ENCODE measurements at regions not wholly inside any gene's neighbourhood (a gene's known extent, or its start where the extent isn't known, plus 50 kb on each side); places are given as distances from the start of the nearest gene placed in this dataset.
"Not testable (repeated sequence)": the region's sequence is repeated elsewhere in the genome, so short reads cannot be mapped to it uniquely, and the experiment has no call there.

- no peak for ATAC-seq (replicated peaks in 6 of 8)
- 20 to 100% (median 84%) methylated on average over 1 to 2 of the region's 2 CpGs for WGBS, 10 experiments
- in situ Hi-C loops (cut with MboI; ENCODE audit: low pct_unique_long_range_greater_than_20kb in 2 of 9, low sequenced_read_pairs in 9 of 9, unreplicated experiment in 9 of 9) = no loop called here
Measured at GRCh38 chr10:63675171-63675570, 154.0 kb downstream of the REEP3 start.

GRCh38 chr10:63677001-63677400 is 155.8 kb downstream of the REEP3 start:
- Histone ChIP-seq H3K4me3 (no peak overlapping the region), H3K4me1 (replicated peaks in 1 of 2) (no peaks in the 10 kb centered on the region), H3K27ac (no peak overlapping the region)
- 13 to 83% (median 75%) methylated on average over 1 to 2 of the region's 2 CpGs; no CpG with 5 or more reads in 1 of the 10 experiments for WGBS, 10 experiments
- in situ Hi-C loops (cut with MboI; ENCODE audit: low pct_unique_long_range_greater_than_20kb in 2 of 9, low sequenced_read_pairs in 9 of 9, unreplicated experiment in 9 of 9) = no loop called here
- ATAC-seq (replicated peaks in 6 of 8) = no peak

More at GRCh38 chr10:63675171-63675570, 154.0 kb downstream of the REEP3 start:
- H3K4me1 ChIP-seq (replicated peaks in 1 of 2) = peaks cover 9 to 13% of the 10 kb centered on the region in 2 donors
- no peak overlapping the region for H3K4me3 ChIP-seq
- H3K27ac ChIP-seq = no peak overlapping the region

GRCh38 chr10:63680545-63680944 is 159.3 kb downstream of the REEP3 start:
- ATAC-seq (replicated peaks in 6 of 8); H3K27ac ChIP-seq; H3K4me3 ChIP-seq; in situ Hi-C loops (cut with MboI; ENCODE audit: low pct_unique_long_range_greater_than_20kb in 2 of 9, low sequenced_read_pairs in 9 of 9, unreplicated experiment in 9 of 9); H3K4me1 ChIP-seq (replicated peaks in 1 of 2): not testable (repeated sequence)
- no CpG with 5 or more reads among the region's 1 CpG for WGBS, 10 experiments

GRCh38 chr10:63681993-63682697 is 160.9 kb downstream of the REEP3 start:
- 0 to 94% (median 80%) methylated on average over 1 to 4 of the region's 4 CpGs; no CpG with 5 or more reads in 1 of the 10 experiments for WGBS, 10 experiments
- no peaks in the 10 kb centered on the region for H3K4me1 ChIP-seq (replicated peaks in 1 of 2)
- in situ Hi-C loops (cut with MboI; ENCODE audit: low pct_unique_long_range_greater_than_20kb in 2 of 9, low sequenced_read_pairs in 9 of 9, unreplicated experiment in 9 of 9) = no loop called here
- no peak overlapping the region for H3K27ac ChIP-seq
- H3K4me3 ChIP-seq = no peak overlapping the region
- ATAC-seq (replicated peaks in 6 of 8) = peak in 3 of 8 experiments; percentile 97 to 98 (median 98)

GRCh38 chr10:63682698-63683052 is 161.5 kb downstream of the REEP3 start:
- ATAC-seq (replicated peaks in 6 of 8) = peak in 3 of 8 experiments; percentile 12 to 23 (median 22)
- H3K4me1 ChIP-seq (replicated peaks in 1 of 2) = not testable (repeated sequence)
- 56 to 100% (median 72%) methylated on average over 2 to 3 of the region's 3 CpGs; no CpG with 5 or more reads in 4 of the 10 experiments for WGBS, 10 experiments

GRCh38 chr10:63683223-63683622 is 162.0 kb downstream of the REEP3 start:
- Histone ChIP-seq H3K27ac (no peak overlapping the region), H3K4me3 (no peak overlapping the region), H3K4me1 (replicated peaks in 1 of 2) (no peaks in the 10 kb centered on the region)
- 46 to 92% (median 82%) methylated on average over 1 to 3 of the region's 3 CpGs for WGBS, 10 experiments
- in situ Hi-C loops (cut with MboI; ENCODE audit: low pct_unique_long_range_greater_than_20kb in 2 of 9, low sequenced_read_pairs in 9 of 9, unreplicated experiment in 9 of 9) = no loop called here
- no peak for ATAC-seq (replicated peaks in 6 of 8)

More at GRCh38 chr10:63682698-63683052, 161.5 kb downstream of the REEP3 start:
- in situ Hi-C loops (cut with MboI; ENCODE audit: low pct_unique_long_range_greater_than_20kb in 2 of 9, low sequenced_read_pairs in 9 of 9, unreplicated experiment in 9 of 9); H3K27ac ChIP-seq; H3K4me3 ChIP-seq: not testable (repeated sequence)

- no peak for ATAC-seq (replicated peaks in 6 of 8)
- Histone ChIP-seq H3K27ac (no peak overlapping the region), H3K4me1 (replicated peaks in 1 of 2) (no peaks in the 10 kb centered on the region), H3K4me3 (no peak overlapping the region)
- 90 to 100% (median 93%) methylated on average over 1 to 7 of the region's 9 CpGs for WGBS, 10 experiments
- in situ Hi-C loops (cut with MboI; ENCODE audit: low pct_unique_long_range_greater_than_20kb in 2 of 9, low sequenced_read_pairs in 9 of 9, unreplicated experiment in 9 of 9) = no loop called here
Measured at GRCh38 chr10:63683686-63684085, 162.5 kb downstream of the REEP3 start.

GRCh38 chr10:63684257-63684936 is 163.2 kb downstream of the REEP3 start:
- no peak overlapping the region for H3K27ac ChIP-seq

GRCh38 chr10:63689768-63690167 is 168.6 kb downstream of the REEP3 start:
- no peak for ATAC-seq (replicated peaks in 6 of 8)
- no peak overlapping the region for H3K4me3 ChIP-seq

More at GRCh38 chr10:63684257-63684936, 163.2 kb downstream of the REEP3 start:
- no peaks in the 10 kb centered on the region for H3K4me1 ChIP-seq (replicated peaks in 1 of 2)
- in situ Hi-C loops (cut with MboI; ENCODE audit: low pct_unique_long_range_greater_than_20kb in 2 of 9, low sequenced_read_pairs in 9 of 9, unreplicated experiment in 9 of 9) = no loop called here
- H3K4me3 ChIP-seq = no peak overlapping the region
- 71 to 100% (median 78%) methylated on average over 1 to 5 of the region's 6 CpGs for WGBS, 10 experiments
- ATAC-seq (replicated peaks in 6 of 8) = no peak

GRCh38 chr10:63692220-63692896 is 171.2 kb downstream of the REEP3 start:
- H3K4me3 ChIP-seq = no peak overlapping the region
- no peaks in the 10 kb centered on the region for H3K4me1 ChIP-seq (replicated peaks in 1 of 2)
- in situ Hi-C loops (cut with MboI; ENCODE audit: low pct_unique_long_range_greater_than_20kb in 2 of 9, low sequenced_read_pairs in 9 of 9, unreplicated experiment in 9 of 9) = no loop called here
- ATAC-seq (replicated peaks in 6 of 8) = no peak
- H3K27ac ChIP-seq = no peak overlapping the region
- 42 to 100% (median 85%) methylated on average over 1 to 2 of the region's 2 CpGs; no CpG with 5 or more reads in 1 of the 10 experiments for WGBS, 10 experiments

More at GRCh38 chr10:63689768-63690167, 168.6 kb downstream of the REEP3 start:
- Histone ChIP-seq H3K4me1 (replicated peaks in 1 of 2) (no peaks in the 10 kb centered on the region), H3K27ac (no peak overlapping the region)
- in situ Hi-C loops (cut with MboI; ENCODE audit: low pct_unique_long_range_greater_than_20kb in 2 of 9, low sequenced_read_pairs in 9 of 9, unreplicated experiment in 9 of 9) = no loop called here

- in situ Hi-C loops (cut with MboI; ENCODE audit: low pct_unique_long_range_greater_than_20kb in 2 of 9, low sequenced_read_pairs in 9 of 9, unreplicated experiment in 9 of 9) = not testable (repeated sequence)
Measured at GRCh38 chr10:63693021-63693420, 171.8 kb downstream of the REEP3 start.

GRCh38 chr10:63696205-63696604 is 175.0 kb downstream of the REEP3 start:
- no peak overlapping the region for H3K27ac ChIP-seq
- no peaks in the 10 kb centered on the region for H3K4me1 ChIP-seq (replicated peaks in 1 of 2)
- in situ Hi-C loops (cut with MboI; ENCODE audit: low pct_unique_long_range_greater_than_20kb in 2 of 9, low sequenced_read_pairs in 9 of 9, unreplicated experiment in 9 of 9) = no loop called here
- ATAC-seq (replicated peaks in 6 of 8) = no peak
- 60 to 100% (median 94%) methylated on average over 1 to 3 of the region's 3 CpGs; no CpG with 5 or more reads in 5 of the 10 experiments for WGBS, 10 experiments
- no peak overlapping the region for H3K4me3 ChIP-seq

More at GRCh38 chr10:63693021-63693420, 171.8 kb downstream of the REEP3 start:
- not testable (repeated sequence) for ATAC-seq (replicated peaks in 6 of 8); H3K4me3 ChIP-seq; H3K27ac ChIP-seq; H3K4me1 ChIP-seq (replicated peaks in 1 of 2)
- WGBS, 10 experiments = 83 to 100% (median 100%) methylated on average over 1 of the region's 1 CpG; no CpG with 5 or more reads in 4 of the 10 experiments

All from motor neuron (in vitro differentiated cells).